ENCODE measurements at regions not wholly inside any gene's neighbourhood (a gene's known extent, or its start where the extent isn't known, plus 50 kb on each side); places are given as distances from the start of the nearest gene placed in this dataset.

DNA sequence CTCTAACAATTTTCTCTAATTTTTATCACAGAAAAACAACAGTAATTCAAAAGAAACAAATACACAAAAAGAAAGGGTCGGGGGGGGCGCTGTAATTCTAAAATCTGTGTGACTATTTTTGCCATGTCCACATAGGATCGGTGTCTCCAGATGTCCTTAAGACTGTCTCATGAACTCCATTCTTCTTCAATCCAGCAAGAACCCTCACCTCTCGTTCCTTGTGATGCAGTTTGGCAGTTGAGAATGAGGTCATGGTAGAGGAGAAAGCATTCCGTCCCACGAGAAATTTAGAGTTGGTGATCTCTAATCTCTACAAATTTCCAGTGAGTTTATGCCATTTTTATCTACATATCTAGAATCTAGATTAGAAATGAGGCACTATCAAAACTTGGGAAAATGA is 394.7 kb downstream of the TFEC start:
- ATAC-seq = no peak
- Histone ChIP-seq H3K4me1 (ENCODE audit: control insufficient read depth, insufficient read depth, low read length) (no peaks in the 10 kb centered on the region), H3K4me3 (no peak overlapping the region), H3K36me3 (ENCODE audit: control insufficient read depth in 2 of 2, insufficient read depth in 2 of 2, low read length in 1 of 2) (no peaks in the 10 kb centered on the region), H3K79me2 (ENCODE audit: control insufficient read depth, insufficient read depth, low read length) (no peaks in the 10 kb centered on the region), H3K27me3 (replicated peaks in 1 of 2; ENCODE audit: control insufficient read depth in 2 of 2, insufficient read depth in 2 of 2, low read length in 1 of 2) (no peaks in the 10 kb centered on the region), H2AFZ (ENCODE audit: control insufficient read depth, low read depth, low read length) (no peak overlapping the region), H3K9me3 (replicated peaks; ENCODE audit: control insufficient read depth, insufficient read depth, low read length) (no peaks in the 10 kb centered on the region), H4K20me1 (ENCODE audit: control insufficient read depth, insufficient read depth) (no peaks in the 10 kb centered on the region), H3K27ac (ENCODE audit: control insufficient read depth, insufficient read depth) (no peak overlapping the region), H3K9ac (ENCODE audit: control insufficient read depth, insufficient read depth, low read length) (no peak overlapping the region), H3K4me2 (ENCODE audit: control insufficient read depth, insufficient read depth) (no peak overlapping the region)
- no TSS peak for BruUV-seq (replicated peaks)
- TF ChIP-seq MAX (IDR thresholded peaks at IDR 0.05; ENCODE audit: low read depth, low read length) = no peak
- no peak for TF ChIP-seq KAT2A (conservative IDR thresholded peaks at IDR 0.05; ENCODE audit: control insufficient read depth, low read depth, low read length)
- no peak for TF ChIP-seq RB1 (IDR thresholded peaks at IDR 0.05; ENCODE audit: borderline replicate concordance)
- TF ChIP-seq RAD21 (IDR thresholded peaks at IDR 0.05; ENCODE audit: insufficient read depth, low read depth, low read length) = no peak
- TF ChIP-seq RCOR1 (conservative IDR thresholded peaks at IDR 0.05; ENCODE audit: low read depth, low read length) = no peak
- no peak for TF ChIP-seq LARP7 (IDR thresholded peaks at IDR 0.05)
- TF ChIP-seq EP300 (IDR thresholded peaks at IDR 0.05; ENCODE audit: borderline replicate concordance in 1 of 2, control insufficient read depth in 1 of 2, low read depth in 2 of 2, low read length in 2 of 2) = no peak
- TF ChIP-seq CBX5 (IDR thresholded peaks at IDR 0.05; ENCODE audit: low read depth) = no peak
- TF ChIP-seq, protein P1, sequence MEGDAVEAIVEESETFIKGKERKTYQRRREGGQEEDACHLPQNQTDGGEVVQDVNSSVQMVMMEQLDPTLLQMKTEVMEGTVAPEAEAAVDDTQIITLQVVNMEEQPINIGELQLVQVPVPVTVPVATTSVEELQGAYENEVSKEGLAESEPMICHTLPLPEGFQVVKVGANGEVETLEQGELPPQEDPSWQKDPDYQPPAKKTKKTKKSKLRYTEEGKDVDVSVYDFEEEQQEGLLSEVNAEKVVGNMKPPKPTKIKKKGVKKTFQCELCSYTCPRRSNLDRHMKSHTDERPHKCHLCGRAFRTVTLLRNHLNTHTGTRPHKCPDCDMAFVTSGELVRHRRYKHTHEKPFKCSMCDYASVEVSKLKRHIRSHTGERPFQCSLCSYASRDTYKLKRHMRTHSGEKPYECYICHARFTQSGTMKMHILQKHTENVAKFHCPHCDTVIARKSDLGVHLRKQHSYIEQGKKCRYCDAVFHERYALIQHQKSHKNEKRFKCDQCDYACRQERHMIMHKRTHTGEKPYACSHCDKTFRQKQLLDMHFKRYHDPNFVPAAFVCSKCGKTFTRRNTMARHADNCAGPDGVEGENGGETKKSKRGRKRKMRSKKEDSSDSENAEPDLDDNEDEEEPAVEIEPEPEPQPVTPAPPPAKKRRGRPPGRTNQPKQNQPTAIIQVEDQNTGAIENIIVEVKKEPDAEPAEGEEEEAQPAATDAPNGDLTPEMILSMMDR (IDR thresholded peaks at IDR 0.05 in 2 of 3, conservative IDR thresholded peaks at IDR 0.05 in 1 of 3; ENCODE audit: control insufficient read depth in 2 of 3, extremely low read depth in 1 of 3, insufficient read depth in 1 of 3, low read depth in 3 of 3, low read length in 3 of 3) = no peak
- no peak for TF ChIP-seq ZSCAN29 (IDR thresholded peaks at IDR 0.05)
- TF ChIP-seq IRF4 (IDR thresholded peaks at IDR 0.05; ENCODE audit: low read depth, low read length) = no peak
- TF ChIP-seq ZZZ3 (IDR thresholded peaks at IDR 0.05; ENCODE audit: control insufficient read depth, insufficient read length, low read depth) = no peak
- TF ChIP-seq FOXK2 (IDR thresholded peaks at IDR 0.05) = no peak
- no peak for TF ChIP-seq CEBPB (IDR thresholded peaks at IDR 0.05; ENCODE audit: borderline replicate concordance in 1 of 2, low read depth in 2 of 2, low read length in 2 of 2)
- TF ChIP-seq, protein P2, sequence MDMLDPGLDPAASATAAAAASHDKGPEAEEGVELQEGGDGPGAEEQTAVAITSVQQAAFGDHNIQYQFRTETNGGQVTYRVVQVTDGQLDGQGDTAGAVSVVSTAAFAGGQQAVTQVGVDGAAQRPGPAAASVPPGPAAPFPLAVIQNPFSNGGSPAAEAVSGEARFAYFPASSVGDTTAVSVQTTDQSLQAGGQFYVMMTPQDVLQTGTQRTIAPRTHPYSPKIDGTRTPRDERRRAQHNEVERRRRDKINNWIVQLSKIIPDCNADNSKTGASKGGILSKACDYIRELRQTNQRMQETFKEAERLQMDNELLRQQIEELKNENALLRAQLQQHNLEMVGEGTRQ (IDR thresholded peaks at IDR 0.05; ENCODE audit: borderline replicate concordance, low read depth, low read length) = no peak
- no peak for TF ChIP-seq USF1 (IDR thresholded peaks at IDR 0.05; ENCODE audit: borderline replicate concordance, extremely low read length, insufficient read depth, low read depth, low read length)
- ChIA-PET CTCF (no interaction called here), POLR2A (no interaction called here), RAD21 (ENCODE audit: unreplicated experiment) (no interaction called here), SMC1A (ENCODE audit: uncharacterized antibody, unreplicated experiment) (no interaction called here)
- 24% methylated on average over 6 of the region's 6 CpGs for WGBS (ENCODE audit: insufficient coverage, insufficient replicate concordance, low lambda C conversion rate, missing lambda C conversion rate)
- FAIRE-seq = no peak
- no peak for DNase-seq (ENCODE audit: low read depth, low spot score)
- in situ Hi-C loops (cut with MboI) (no loop called here), intact Hi-C loops (cut with micrococcal nuclease; ENCODE audit: unreplicated experiment) (no loop called here)
